Transverse colon (tissue), 4 donors: ENCODE measurements at regions not wholly inside any gene's neighbourhood (a gene's known extent, or its start where the extent isn't known, plus 50 kb on each side); places are given as distances from the start of the nearest gene placed in this dataset.
A peak's percentile ranks its signal among the peaks of the same experiment; 100 is the strongest.

Experiments used
- DNase-seq: peaks from one replicate; pipeline ENCODE4 v3.0.0-alpha.2; 2019
- H3K27ac ChIP-seq, 4 donors: fragments of 200-600 bp; sonication (generic); 2 replicates each; pipeline ENCODE4 v1.5.1; 2016 to 2018; ENCODE audit warnings: inconsistent platforms in 4 of 4
- H3K27me3 ChIP-seq: fragments of 200-600 bp; sonication (generic); 2 replicates; pipeline ENCODE4 v1.5.1; 2017; ENCODE audit warnings: inconsistent platforms
- H3K36me3 ChIP-seq, 4 donors: fragments of 200-600 bp; sonication (generic); 2 replicates each; pipeline ENCODE4 v1.5.1; 2017 to 2019; ENCODE audit warnings: inconsistent platforms in 4 of 4
- H3K4me1 ChIP-seq, 4 donors: fragments of 200-600 bp; sonication (generic); 2 replicates each; pipeline ENCODE4 v1.5.1; 2017 to 2020; ENCODE audit warnings: inconsistent platforms in 4 of 4
- H3K4me3 ChIP-seq, 4 donors: fragments of 200-600 bp; sonication (generic); 1 replicate in 1 of 4; 2 replicates in 3 of 4; pipeline versions ENCODE4 v1.5.1 to v1.6.1; 2017 to 2019; ENCODE audit warnings: inconsistent platforms in 4 of 4
- H3K9me3 ChIP-seq, 2 donors: fragments of 200-600 bp; sonication (generic); 2 replicates each; pipeline ENCODE4 v1.5.1; 2017 to 2019; ENCODE audit warnings: inconsistent platforms in 2 of 2
- CTCF ChIP-seq, 5 experiments: fragments of 200-600 bp in 3 of 5; fragments of 450-650 bp in 2 of 5; sonication (generic) in 3 of 5; IDR thresholded peaks; 1 replicate in 2 of 5; 2 replicates in 3 of 5; pipeline ENCODE4 v1.5.1; 2016 to 2017; ENCODE audit warnings: antibody characterized with exemption in 5 of 5, inconsistent platforms in 3 of 5, mild to moderate bottlenecking in 2 of 5, moderate library complexity in 1 of 5
- EP300 ChIP-seq: sonication (generic); formaldehyde crosslinking; IDR thresholded peaks from one replicate; pipeline ENCODE4 v1.6.1; 2017; ENCODE audit warnings: antibody characterized with exemption, low read depth
- POLR2A ChIP-seq: fragments of 450-650 bp; IDR thresholded peaks from one replicate; pipeline ENCODE4 v1.6.1; 2016; ENCODE audit warnings: antibody characterized with exemption, mild to moderate bottlenecking, moderate library complexity
- POLR2AphosphoS5 ChIP-seq, 3 donors: sonication (generic); formaldehyde crosslinking; IDR thresholded peaks; one replicate each; pipeline ENCODE4 v1.6.1; 2016; ENCODE audit warnings: antibody characterized with exemption in 3 of 3
- WGBS, 2 donors: methylation state at CpG; one replicate each; pipeline ENCODE4 v1.1.5; 2018; ENCODE audit warnings: low coverage in 1 of 2; 5-methylcytosine and 5-hydroxymethylcytosine counted together
- in situ Hi-C, 4 donors: fragments of 200-750 bp; cut with MboI; loops; one replicate each; pipeline versions ENCODE4 v1.15.0 to v1.15.1; 2017; ENCODE audit warnings: low sequenced_read_pairs in 3 of 4, low pct_ligation_motif_present in 1 of 4, low pct_unique_long_range_greater_than_20kb in 1 of 4
- intact Hi-C: fragments of 100-400 bp; cut with DNase I; formaldehyde crosslinking; loops from one replicate; pipeline ENCODE4 v1.15.1; 2023; ENCODE audit warnings: low total_unique reads

GRCh38 chr22:47474464-47474863 is 712.0 kb downstream of the TBC1D22A start:
- Histone ChIP-seq H3K27ac (no peak overlapping the region), H3K27me3 (peaks cover 6% of the 10 kb centered on the region), H3K4me3 (peak overlapping the region in 1 of 4 donors; percentile 23), H3K4me1 (peaks cover 0 to 10% (median 0%) of the 10 kb centered on the region in 4 donors), H3K36me3 (no peaks in the 10 kb centered on the region), H3K9me3 (no peaks in the 10 kb centered on the region)
- no peak for DNase-seq
- 16 to 28% methylated on average over 4 to 6 of the region's 6 CpGs for WGBS, 2 donors
- intact Hi-C loops, result no loop called here
- in situ Hi-C loops, result no loop called here
- TF ChIP-seq POLR2AphosphoS5 (IDR thresholded peaks at IDR 0.05) (no peak), CTCF (IDR thresholded peaks at IDR 0.05) (no peak), POLR2A (no peak), EP300 (no peak)

- in situ Hi-C loops, result no loop called here
- DNase-seq, result no peak
Measured at GRCh38 chr22:47472636-47473035, 710.2 kb downstream of the TBC1D22A start.

DNA sequence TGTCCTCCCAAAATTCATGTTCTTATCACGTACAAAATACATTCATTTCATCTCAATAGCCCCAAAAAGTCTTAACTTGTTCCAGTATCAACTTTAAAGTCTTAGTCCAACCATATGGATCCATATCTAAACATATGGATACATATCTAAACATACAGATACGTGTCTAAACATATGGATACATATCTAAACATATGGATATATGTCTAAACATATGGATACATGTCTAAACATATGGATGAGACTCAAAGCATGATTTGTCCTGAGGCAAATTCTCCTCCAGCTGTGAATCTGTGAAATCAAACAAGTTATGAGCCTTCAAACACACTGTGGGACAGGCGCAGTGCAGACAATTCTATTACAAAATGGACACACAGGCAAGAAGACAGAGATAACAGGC is 709.0 kb downstream of the TBC1D22A start:
- Histone ChIP-seq H3K9me3 (peaks cover 0 to 8% of the 10 kb centered on the region in 2 donors), H3K4me1 (peaks cover 0 to 10% (median 0%) of the 10 kb centered on the region in 4 donors), H3K4me3 (no peak overlapping the region), H3K36me3 (no peaks in the 10 kb centered on the region), H3K27me3 (no peaks in the 10 kb centered on the region), H3K27ac (no peak overlapping the region)
- no peak for TF ChIP-seq POLR2AphosphoS5 (IDR thresholded peaks at IDR 0.05)
- no peak for TF ChIP-seq CTCF (IDR thresholded peaks at IDR 0.05)
- TF ChIP-seq POLR2A, result no peak
- TF ChIP-seq EP300, result no peak
- WGBS, 2 donors, result 62 to 65% methylated on average over 3 of the region's 3 CpGs
- intact Hi-C loops (no loop called here), in situ Hi-C loops (no loop called here)
- no peak for DNase-seq

More at GRCh38 chr22:47472636-47473035, 710.2 kb downstream of the TBC1D22A start:
- Histone ChIP-seq H3K27ac (no peak overlapping the region), H3K4me3 (no peak overlapping the region), H3K9me3 (no peaks in the 10 kb centered on the region), H3K4me1 (peaks cover 0 to 10% (median 0%) of the 10 kb centered on the region in 4 donors), H3K36me3 (no peaks in the 10 kb centered on the region), H3K27me3 (no peaks in the 10 kb centered on the region)
- WGBS, 2 donors, result 91% methylated on average over 9 of the region's 9 CpGs; no CpG with 5 or more reads in 1 of the 2 donors
- intact Hi-C loops, result no loop called here
- no peak for TF ChIP-seq POLR2AphosphoS5 (IDR thresholded peaks at IDR 0.05)
- no peak for TF ChIP-seq POLR2A
- TF ChIP-seq CTCF (IDR thresholded peaks at IDR 0.05), result no peak
- no peak for TF ChIP-seq EP300

DNA sequence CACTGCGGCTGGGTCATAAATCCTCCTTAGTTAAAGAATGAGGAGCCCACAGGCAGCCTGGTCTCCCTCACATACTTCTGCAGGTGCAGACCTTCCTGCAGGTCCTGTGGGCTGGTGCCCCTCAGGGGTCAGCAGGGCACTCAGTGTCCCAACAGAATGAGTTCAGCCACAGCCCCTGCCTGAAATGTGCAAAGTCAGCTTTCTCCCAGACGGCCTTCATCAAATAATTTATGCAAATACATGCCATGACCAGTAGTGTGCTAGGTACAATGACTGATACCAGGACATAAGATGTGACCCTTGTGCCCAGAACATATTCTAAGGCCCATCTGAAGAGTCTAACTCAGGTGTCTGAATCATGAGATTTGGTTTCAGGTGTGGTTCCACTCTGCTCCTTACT is 703.4 kb downstream of the TBC1D22A start:
- no peak for TF ChIP-seq CTCF (IDR thresholded peaks at IDR 0.05)
- no peak for TF ChIP-seq POLR2AphosphoS5 (IDR thresholded peaks at IDR 0.05)
- no peak for TF ChIP-seq POLR2A
- no peak for TF ChIP-seq EP300
- Histone ChIP-seq H3K4me1 (no peaks in the 10 kb centered on the region), H3K9me3 (peaks cover 0 to 8% of the 10 kb centered on the region in 2 donors), H3K4me3 (no peak overlapping the region), H3K36me3 (no peaks in the 10 kb centered on the region), H3K27me3 (no peaks in the 10 kb centered on the region), H3K27ac (no peak overlapping the region)
- no peak for DNase-seq
- intact Hi-C loops (no loop called here), in situ Hi-C loops (no loop called here)
- 77% methylated on average over 2 of the region's 2 CpGs; no CpG with 5 or more reads in 1 of the 2 donors for WGBS, 2 donors
